ENCODE measurements at regions not wholly inside any gene's neighbourhood (a gene's known extent, or its start where the extent isn't known, plus 50 kb on each side); places are given as distances from the start of the nearest gene placed in this dataset.

- TF ChIP-seq GATAD1 (CRISPR knock-in tag; IDR thresholded peaks at IDR 0.05), result no peak
- peak; percentile 48 for TF ChIP-seq ZFX (CRISPR knock-in tag; IDR thresholded peaks at IDR 0.05; ENCODE audit: low read depth)
- no peak for TF ChIP-seq ZFP82 (CRISPR knock-in tag; IDR thresholded peaks at IDR 0.05; ENCODE audit: borderline replicate concordance)
- TF ChIP-seq HIVEP1 (CRISPR knock-in tag; IDR thresholded peaks at IDR 0.05), result peak; percentile 14; the same call in 1 of the 2 replicates
- no peak for TF ChIP-seq ZNF224 (CRISPR knock-in tag; IDR thresholded peaks at IDR 0.05)
- no peak for TF ChIP-seq BRCA1 (CRISPR knock-in tag; IDR thresholded peaks at IDR 0.05)
- TF ChIP-seq BCL6 (CRISPR knock-in tag; IDR thresholded peaks at IDR 0.05), result 0 out of 2 replicates have a peak, but pooled peaks have one; percentile 7
- TF ChIP-seq ZNF850 (CRISPR knock-in tag; conservative IDR thresholded peaks at IDR 0.05), result no peak
- peak; percentile 56 for TF ChIP-seq ZNF687 (CRISPR knock-in tag; IDR thresholded peaks at IDR 0.05)
- no peak for TF ChIP-seq NFE2 (CRISPR knock-in tag; IDR thresholded peaks at IDR 0.05)
- TF ChIP-seq ZNF20 (CRISPR knock-in tag; IDR thresholded peaks at IDR 0.05), result no peak
- TF ChIP-seq ATRX (CRISPR knock-in tag; IDR thresholded peaks at IDR 0.05; ENCODE audit: borderline replicate concordance), result no peak
- no peak for TF ChIP-seq NCOA2 (CRISPR knock-in tag; IDR thresholded peaks at IDR 0.05)
- TF ChIP-seq GATAD2A (CRISPR knock-in tag; IDR thresholded peaks at IDR 0.05), result peak; percentile 44
- TF ChIP-seq ZFY (CRISPR knock-in tag; IDR thresholded peaks at IDR 0.05), result no peak
- TF ChIP-seq ELF3 (CRISPR knock-in tag; IDR thresholded peaks at IDR 0.05), result no peak
- no peak for TF ChIP-seq REL (CRISPR knock-in tag; conservative IDR thresholded peaks at IDR 0.05)
- TF ChIP-seq ARID4A (CRISPR knock-in tag; IDR thresholded peaks at IDR 0.05; ENCODE audit: borderline replicate concordance), result 0 out of 2 replicates have a peak, but pooled peaks have one; percentile 40
- TF ChIP-seq TBX2 (CRISPR knock-in tag; IDR thresholded peaks at IDR 0.05; ENCODE audit: borderline replicate concordance), result peak; percentile 33; the same call in 1 of the 2 replicates
- peak; percentile 63; the same call in 1 of the 2 replicates for TF ChIP-seq NCOR1 (IDR thresholded peaks at IDR 0.05; ENCODE audit: borderline replicate concordance, low read length)
- TF ChIP-seq TEAD3 (CRISPR knock-in tag; optimal IDR thresholded peaks at IDR 0.05; ENCODE audit: borderline replicate concordance), result peak; percentile 75
- 0 out of 2 replicates have a peak, but pooled peaks have one; percentile 33 for TF ChIP-seq ZNF782 (CRISPR knock-in tag; IDR thresholded peaks at IDR 0.05; ENCODE audit: borderline replicate concordance)
- TF ChIP-seq CREM (IDR thresholded peaks at IDR 0.05), result peak; percentile 39; the same call in 1 of the 2 replicates
- no peak for TF ChIP-seq CREM (CRISPR knock-in tag; IDR thresholded peaks at IDR 0.05)
Measured at GRCh38 chr9:38311382-38312270, 80.9 kb upstream of the ALDH1B1 start (continued).
